Dermis blood vessel endothelial cell (primary cell): ENCODE measurements at regions not wholly inside any gene's neighbourhood (a gene's known extent, or its start where the extent isn't known, plus 50 kb on each side); places are given as distances from the start of the nearest gene placed in this dataset.

Source experiments
- DNase-seq: peaks from one replicate; pipeline ENCODE4 v3.0.0; 2010

GRCh38 chr4:106512706-106513105, 144.1 kb upstream of the GIMD1 start:
- no peak for DNase-seq

- DNase-seq = no peak
Observed at GRCh38 chr4:106507440-106507839, 138.9 kb upstream of the GIMD1 start.

GRCh38 chr4:106503116-106504050, 134.8 kb upstream of the GIMD1 start:
- DNase-seq = no peak

GRCh38 chr4:106502106-106502699, 133.6 kb upstream of the GIMD1 start:
- peak; percentile 79 for DNase-seq

- DNase-seq = no peak
Observed at GRCh38 chr4:106497271-106497670, 128.7 kb upstream of the GIMD1 start.

- no peak for DNase-seq
Observed at GRCh38 chr4:106496061-106496460, 127.5 kb upstream of the GIMD1 start.

GRCh38 chr4:106495476-106495875, 126.9 kb upstream of the GIMD1 start:
- no peak for DNase-seq

- no peak for DNase-seq
Observed at GRCh38 chr4:106494066-106494465, 125.5 kb upstream of the GIMD1 start.

GRCh38 chr4:106493086-106493485, 124.5 kb upstream of the GIMD1 start:
- no peak for DNase-seq

- no peak for DNase-seq
Observed at GRCh38 chr4:106486533-106486932, 118.0 kb upstream of the GIMD1 start.

GRCh38 chr4:106481801-106482200, 113.2 kb upstream of the GIMD1 start:
- no peak for DNase-seq

- DNase-seq = no peak
Observed at GRCh38 chr4:106478152-106478551, 109.6 kb upstream of the GIMD1 start.

- DNase-seq = no peak
Observed at GRCh38 chr4:106476741-106477140, 108.2 kb upstream of the GIMD1 start.

- DNase-seq = no peak
Observed at GRCh38 chr4:106473515-106473914, 104.9 kb upstream of the GIMD1 start.

GRCh38 chr4:106471151-106471550, 102.6 kb upstream of the GIMD1 start:
- no peak for DNase-seq

GRCh38 chr4:106463622-106464021, 95.0 kb upstream of the GIMD1 start:
- no peak for DNase-seq

GRCh38 chr4:106454581-106454980, 86.0 kb upstream of the GIMD1 start:
- DNase-seq = no peak

GRCh38 chr4:106454021-106454420, 85.4 kb upstream of the GIMD1 start:
- DNase-seq = no peak

- no peak for DNase-seq
Observed at GRCh38 chr4:106451091-106451490, 82.5 kb upstream of the GIMD1 start.

- no peak for DNase-seq
Observed at GRCh38 chr4:106450249-106450648, 81.7 kb upstream of the GIMD1 start.

- no peak for DNase-seq
Observed at GRCh38 chr4:106444557-106444956, 76.0 kb upstream of the GIMD1 start.

- no peak for DNase-seq
Observed at GRCh38 chr4:106430797-106431196, 62.2 kb upstream of the GIMD1 start.

- no peak for DNase-seq
Observed at GRCh38 chr4:106429885-106430284, 61.3 kb upstream of the GIMD1 start.

GRCh38 chr4:106426069-106426468, 57.5 kb upstream of the GIMD1 start:
- no peak for DNase-seq
